T-helper 1 cell (primary cell): ENCODE measurements at regions not wholly inside any gene's neighbourhood (a gene's known extent, or its start where the extent isn't known, plus 50 kb on each side); places are given as distances from the start of the nearest gene placed in this dataset.

Experiments
- DNase-seq, 5 donors: peaks; one replicate each; pipeline ENCODE4 v3.0.0-alpha.2; 2012 to 2020

DNA sequence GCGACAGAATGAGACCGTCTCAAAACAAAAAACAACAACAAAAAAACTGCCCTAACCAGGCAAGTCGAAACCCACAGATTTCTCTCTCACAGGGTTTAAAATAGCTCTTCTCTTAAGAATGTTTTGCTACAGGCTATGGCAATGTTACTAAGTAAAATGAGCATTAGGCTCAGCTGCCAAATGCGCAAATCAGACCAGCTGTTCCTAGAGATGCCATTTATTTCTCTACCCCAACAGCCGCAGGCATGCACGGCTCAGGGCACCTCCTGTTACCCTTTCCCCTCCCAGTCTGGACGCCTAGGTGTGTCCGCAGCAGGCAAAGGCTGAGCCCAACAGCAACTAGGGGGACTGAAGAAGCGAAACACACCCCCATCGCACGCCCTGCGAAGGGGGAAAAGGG lies 168.3 kb upstream of the MBL2 start:
- no peak for DNase-seq

- DNase-seq: no peak
These were observed 167.3 kb upstream of the MBL2 start for GRCh38 chr10:52939894-52940293.

DNA sequence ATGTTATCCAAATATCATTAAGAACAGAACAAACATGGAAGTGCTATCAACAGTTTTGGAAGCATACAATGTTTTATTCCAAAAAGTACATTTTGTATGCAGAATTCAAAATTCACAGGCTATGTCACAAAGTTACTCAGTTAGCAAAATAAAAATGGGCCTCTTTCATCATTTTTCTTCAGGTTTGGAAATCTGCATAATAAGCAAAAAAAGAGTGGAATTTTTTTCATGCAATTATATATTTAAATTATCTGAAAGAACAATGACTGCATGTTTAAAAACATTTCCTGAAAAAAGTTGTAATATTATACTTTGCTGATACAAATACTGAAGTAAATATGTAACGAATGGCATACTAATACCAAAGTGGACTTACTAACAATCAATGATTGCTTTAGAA lies 161.2 kb upstream of the MBL2 start:
- DNase-seq: no peak

DNA sequence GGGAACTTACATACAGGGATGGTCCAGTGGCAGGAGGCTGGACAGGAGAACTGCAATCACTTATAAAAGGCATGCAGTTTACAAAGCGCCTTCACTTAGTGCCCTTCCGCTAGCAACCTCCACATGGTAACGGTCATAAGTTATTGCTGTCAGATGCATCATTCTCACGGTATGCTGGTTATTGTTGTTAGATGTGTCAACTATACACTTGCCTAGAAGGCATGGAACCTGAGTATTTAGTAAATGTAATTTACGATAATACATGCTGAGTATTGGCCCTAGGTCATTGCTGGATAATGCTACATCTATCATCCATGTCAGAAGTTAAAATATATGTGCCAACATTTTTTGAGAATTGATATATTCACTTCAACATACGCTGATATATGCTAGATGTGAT lies 155.1 kb upstream of the MBL2 start:
- no peak for DNase-seq

DNA sequence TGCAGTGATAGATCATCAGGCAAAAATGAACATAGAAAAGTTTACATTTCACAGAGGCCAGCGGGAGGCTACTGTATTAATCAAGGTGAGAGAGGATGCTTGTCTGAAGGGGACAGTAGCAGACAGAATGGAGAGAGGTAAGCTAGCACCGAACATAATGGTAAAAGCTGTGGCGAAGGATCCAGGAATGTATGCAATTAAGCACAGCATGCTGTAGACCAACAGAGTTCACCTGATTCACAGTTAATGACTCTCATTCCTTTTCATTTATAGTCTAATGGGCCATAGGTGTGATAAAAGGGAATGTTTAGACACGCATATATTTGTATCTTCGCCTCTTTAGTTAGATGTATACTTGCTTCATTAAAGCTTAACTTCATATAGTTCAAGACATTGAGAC lies 150.9 kb upstream of the MBL2 start:
- DNase-seq: no peak

- no peak for DNase-seq
These were observed 146.2 kb upstream of the MBL2 start for GRCh38 chr10:52918714-52919305.

GRCh38 chr10:52915391-52915790 lies 142.8 kb upstream of the MBL2 start:
- DNase-seq: no peak

DNA sequence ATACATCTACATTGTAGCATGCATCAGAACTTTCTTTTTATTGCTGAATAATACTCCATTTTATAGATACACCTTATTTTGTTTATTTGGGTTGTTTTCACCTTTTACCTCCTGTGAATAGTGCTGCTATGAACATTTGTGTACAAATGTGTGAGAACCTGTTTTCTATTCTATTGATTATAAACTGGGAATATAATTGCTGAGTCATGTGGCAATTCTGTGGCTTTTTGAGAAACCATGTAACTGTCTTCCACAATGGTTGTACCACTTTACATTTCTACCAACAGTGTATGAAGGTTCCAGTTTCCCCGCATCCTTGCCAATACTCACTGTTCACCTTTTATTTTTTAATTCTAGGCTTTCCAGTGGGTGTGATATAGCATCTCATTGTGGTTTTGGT lies 138.6 kb upstream of the MBL2 start:
- DNase-seq: no peak

GRCh38 chr10:52908478-52908877 lies 135.9 kb upstream of the MBL2 start:
- no peak for DNase-seq

GRCh38 chr10:52906046-52906445 lies 133.5 kb upstream of the MBL2 start:
- no peak for DNase-seq

- DNase-seq: no peak
These were observed 130.9 kb upstream of the MBL2 start for GRCh38 chr10:52903397-52903938.

- no peak for DNase-seq
These were observed 128.0 kb upstream of the MBL2 start for GRCh38 chr10:52900593-52900992.

- no peak for DNase-seq
These were observed 124.6 kb upstream of the MBL2 start for GRCh38 chr10:52897162-52897561.

DNA sequence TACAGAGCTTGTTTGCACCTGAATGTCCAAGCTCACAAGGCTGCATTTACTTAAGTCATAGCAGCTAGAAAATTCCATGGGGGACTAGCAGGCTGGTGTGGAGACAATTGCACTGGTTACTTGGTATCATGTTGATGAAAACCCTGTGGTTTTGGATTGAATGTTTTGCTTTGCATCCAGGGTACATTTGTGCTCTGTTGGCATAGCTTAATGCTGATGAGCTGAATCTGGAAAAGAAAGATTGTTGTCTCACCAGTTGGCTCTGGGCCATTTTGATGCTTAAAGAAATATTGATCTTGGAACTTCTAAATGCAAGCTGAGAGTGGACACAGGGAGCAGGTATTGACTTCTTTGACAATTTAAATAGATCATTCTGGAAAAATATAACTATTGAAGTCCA lies 122.5 kb upstream of the MBL2 start:
- DNase-seq: no peak

GRCh38 chr10:52890281-52890680 lies 117.7 kb upstream of the MBL2 start:
- DNase-seq: no peak

GRCh38 chr10:52889611-52890010 lies 117.0 kb upstream of the MBL2 start:
- no peak for DNase-seq

GRCh38 chr10:52883996-52884871 lies 111.7 kb upstream of the MBL2 start:
- peak in 1 of 5 donors; percentile 4 for DNase-seq

DNA sequence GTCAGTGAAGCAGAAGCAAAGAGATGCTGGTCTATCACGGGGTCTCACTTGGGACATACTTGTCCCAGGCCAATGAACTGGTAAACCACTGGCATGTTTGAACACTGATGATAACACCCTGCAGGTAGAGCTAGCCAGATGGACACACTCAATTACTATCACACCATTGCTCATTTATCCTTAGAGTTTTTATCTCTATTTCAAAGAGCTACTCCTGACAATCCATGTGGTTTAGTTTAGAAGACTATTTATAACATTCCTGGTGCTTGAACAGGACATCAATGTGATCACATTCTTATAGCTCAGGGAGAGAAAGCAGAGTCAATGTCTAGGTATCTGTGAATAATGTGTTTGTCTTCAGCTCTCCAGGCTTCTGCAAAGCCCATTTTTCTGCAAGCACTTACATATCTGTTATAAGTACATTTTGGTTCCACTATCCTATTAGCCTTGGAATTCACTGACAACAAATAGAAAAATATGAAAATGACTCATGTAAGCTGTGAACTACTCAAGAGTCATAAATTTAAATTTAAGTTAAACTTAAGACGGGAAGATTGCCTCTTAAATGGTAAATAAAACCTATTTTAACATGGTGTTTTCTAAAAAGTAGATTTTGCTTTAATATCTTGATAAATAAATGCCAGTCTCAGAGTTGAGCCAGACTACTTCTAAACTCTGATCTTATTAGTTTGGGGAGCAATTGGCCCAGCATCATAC lies 106.7 kb upstream of the MBL2 start:
- no peak for DNase-seq

- DNase-seq: no peak
These were observed 104.9 kb upstream of the MBL2 start for GRCh38 chr10:52877451-52877850.

DNA sequence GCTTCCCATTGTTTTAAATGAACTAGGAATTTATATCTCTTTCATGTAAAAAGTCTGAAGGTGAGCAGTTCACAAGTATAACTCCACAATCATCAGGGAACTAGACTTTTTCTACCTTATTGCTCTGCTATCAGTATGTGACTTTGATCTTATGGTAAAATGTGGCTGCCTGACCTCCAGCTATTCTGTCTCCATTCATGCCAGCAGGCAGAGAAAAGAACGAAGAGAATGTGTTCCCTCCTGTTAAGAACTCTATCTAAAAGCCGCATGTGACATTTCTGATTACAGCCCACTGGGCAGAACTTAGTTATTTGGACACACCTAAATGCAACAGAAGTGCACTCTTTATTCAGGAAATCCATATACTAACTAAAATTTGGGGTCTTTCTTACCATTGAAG lies 102.8 kb upstream of the MBL2 start:
- DNase-seq: no peak

GRCh38 chr10:52874581-52874980 lies 102.0 kb upstream of the MBL2 start:
- DNase-seq: no peak

- DNase-seq: no peak
These were observed 98.7 kb upstream of the MBL2 start for GRCh38 chr10:52871191-52871843.

DNA sequence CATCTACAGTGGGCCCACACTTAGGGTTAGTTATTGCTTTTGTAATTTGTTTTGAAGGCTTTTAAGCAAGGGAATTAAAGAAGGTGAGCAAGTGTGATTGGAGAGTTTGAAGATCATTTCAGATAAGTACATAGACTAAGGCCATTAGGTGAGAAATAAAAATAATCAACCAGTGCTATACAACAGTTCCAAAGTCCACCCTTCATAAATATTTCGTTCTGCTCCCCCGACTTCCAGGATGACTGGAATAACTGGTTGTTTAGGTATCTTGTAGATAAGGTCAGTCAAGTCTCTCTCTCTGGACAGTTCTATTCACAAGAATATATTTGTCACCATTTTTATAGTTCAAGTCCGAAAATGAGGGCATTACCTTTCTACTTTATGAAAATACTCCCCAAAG lies 98.0 kb upstream of the MBL2 start:
- no peak for DNase-seq
